ENCODE measurements at regions not wholly inside any gene's neighbourhood (a gene's known extent, or its start where the extent isn't known, plus 50 kb on each side); places are given as distances from the start of the nearest gene placed in this dataset.
"Not testable (repeated sequence)": the region's sequence is repeated elsewhere in the genome, so short reads cannot be mapped to it uniquely, and the experiment has no call there.

DNA sequence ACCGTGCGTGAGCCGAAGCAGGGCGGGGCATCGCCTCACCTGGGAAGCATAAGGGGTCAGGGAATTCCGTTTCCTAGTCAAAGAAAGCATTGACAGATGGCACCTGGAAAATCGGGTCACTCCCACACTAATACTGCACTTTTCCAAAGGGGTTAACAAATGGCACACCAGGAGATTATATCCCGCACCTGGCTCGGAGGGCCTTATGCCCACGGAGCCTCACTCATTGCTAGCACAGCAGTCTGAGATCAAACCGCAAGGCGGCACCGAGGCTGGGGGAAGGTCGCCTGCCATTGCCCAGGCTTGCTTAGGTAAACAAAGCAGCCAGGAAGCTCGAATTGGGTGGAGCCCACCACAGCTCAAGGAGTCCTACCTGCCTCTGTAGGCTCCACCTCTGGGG, 1698.1 kb downstream of the TP53TG3F start:
- TF ChIP-seq, protein P1, sequence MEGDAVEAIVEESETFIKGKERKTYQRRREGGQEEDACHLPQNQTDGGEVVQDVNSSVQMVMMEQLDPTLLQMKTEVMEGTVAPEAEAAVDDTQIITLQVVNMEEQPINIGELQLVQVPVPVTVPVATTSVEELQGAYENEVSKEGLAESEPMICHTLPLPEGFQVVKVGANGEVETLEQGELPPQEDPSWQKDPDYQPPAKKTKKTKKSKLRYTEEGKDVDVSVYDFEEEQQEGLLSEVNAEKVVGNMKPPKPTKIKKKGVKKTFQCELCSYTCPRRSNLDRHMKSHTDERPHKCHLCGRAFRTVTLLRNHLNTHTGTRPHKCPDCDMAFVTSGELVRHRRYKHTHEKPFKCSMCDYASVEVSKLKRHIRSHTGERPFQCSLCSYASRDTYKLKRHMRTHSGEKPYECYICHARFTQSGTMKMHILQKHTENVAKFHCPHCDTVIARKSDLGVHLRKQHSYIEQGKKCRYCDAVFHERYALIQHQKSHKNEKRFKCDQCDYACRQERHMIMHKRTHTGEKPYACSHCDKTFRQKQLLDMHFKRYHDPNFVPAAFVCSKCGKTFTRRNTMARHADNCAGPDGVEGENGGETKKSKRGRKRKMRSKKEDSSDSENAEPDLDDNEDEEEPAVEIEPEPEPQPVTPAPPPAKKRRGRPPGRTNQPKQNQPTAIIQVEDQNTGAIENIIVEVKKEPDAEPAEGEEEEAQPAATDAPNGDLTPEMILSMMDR (conservative IDR thresholded peaks at IDR 0.05; ENCODE audit: low read depth, low read length): not testable (repeated sequence)
- TF ChIP-seq EZH2 (IDR thresholded peaks at IDR 0.05; ENCODE audit: borderline replicate concordance, low read depth, low read length, poor library complexity, severe bottlenecking): not testable (repeated sequence)
